NCI-H446 (cell line): ENCODE measurements at regions not wholly inside any gene's neighbourhood (a gene's known extent, or its start where the extent isn't known, plus 50 kb on each side); places are given as distances from the start of the nearest gene placed in this dataset.
A peak's percentile ranks its signal among the peaks of the same experiment; 100 is the strongest.

Experiments used
- DNase-seq, 2 experiments: peaks; one replicate each; lab custom pipeline; 2025; lab: John Stamatoyannopoulos, UW

DNA sequence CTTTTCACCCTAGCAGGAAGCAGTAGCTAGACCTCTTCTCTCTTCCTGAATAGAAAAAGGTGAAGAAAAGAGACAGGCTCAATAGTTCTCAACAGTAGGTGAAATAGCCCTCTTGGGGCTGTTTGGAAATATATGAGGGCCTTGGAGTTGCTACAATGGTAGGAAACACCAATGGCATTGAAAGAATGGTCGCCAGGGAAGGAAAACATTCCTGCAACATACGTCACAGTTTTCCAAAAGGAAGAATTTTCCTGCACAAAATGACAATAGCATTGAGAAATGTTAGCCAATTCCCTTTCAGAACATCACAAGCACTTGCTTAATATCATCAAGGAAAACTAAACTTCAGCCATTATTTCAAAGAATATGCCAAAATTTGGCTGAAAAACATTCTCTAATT lies 484.5 kb downstream of the IGSF11 start:
- DNase-seq, result no peak

DNA sequence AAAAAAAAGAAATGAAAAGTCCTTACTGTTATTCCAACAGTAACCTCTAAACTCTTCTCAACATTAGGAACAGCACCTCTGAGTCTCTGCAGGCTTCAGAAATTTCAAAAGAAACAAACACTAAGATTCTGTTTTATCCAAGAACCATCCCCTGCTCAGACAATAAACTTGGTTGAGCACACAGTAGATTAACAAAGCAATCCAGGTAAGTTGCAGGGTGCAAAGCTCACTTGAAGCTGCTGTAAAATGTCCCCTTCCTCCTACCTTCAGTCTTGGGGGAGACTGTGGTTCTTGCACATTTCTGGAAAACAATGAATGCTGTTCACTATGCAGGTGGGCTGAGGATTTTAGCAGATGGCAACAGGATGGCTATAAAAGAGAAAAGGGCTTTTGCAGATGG lies 484.1 kb downstream of the IGSF11 start:
- no peak for DNase-seq

DNA sequence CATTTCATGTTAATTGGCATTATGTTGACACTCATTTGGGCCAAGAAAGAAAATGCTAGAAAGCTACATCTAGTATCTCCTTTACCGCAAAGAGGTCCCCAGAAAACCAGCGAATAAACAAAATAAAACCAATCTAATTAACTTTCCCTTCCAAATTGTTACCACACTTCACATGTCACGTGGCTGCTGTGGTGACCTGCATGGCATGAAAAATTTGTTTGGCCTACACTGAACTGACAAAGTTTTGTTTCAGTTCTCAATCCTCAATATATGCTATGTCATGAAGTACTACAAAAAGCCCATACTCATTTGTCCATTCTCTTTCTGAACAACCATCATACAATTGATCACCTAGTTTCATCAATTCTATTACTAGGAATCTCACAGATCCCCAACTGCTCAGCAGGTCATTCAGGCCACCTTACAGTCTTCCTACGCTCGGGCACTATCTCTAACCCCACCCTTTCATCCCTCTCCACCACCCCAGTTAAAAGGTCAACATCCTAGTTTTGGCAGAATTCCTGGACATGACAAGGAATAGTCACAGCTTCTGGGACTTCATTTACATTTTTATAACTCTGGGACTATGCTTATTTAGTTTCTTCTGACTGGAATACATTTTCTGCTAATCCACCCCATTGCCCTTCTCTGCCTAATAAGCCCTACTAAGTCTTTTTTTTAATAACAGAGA lies 480.4 kb downstream of the IGSF11 start:
- no peak for DNase-seq

DNA sequence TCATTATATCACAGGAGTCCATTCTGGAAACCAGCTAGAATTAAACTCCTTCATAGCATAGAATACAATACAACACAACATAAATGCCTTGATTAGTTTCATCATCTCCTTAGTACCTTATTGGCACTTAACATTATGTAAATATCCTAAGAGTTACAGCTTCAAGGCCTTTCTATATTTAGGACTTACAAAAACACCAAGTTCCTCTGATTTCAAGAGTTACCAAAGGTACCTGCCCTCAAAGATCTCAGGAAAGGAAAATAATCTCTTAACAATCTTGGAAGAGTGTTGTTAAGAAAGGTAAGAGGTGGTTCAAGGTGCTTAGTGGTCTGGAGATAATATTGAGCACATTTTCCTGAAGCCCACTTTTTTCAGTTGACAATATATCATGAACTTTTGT lies 477.7 kb downstream of the IGSF11 start:
- no peak for DNase-seq

DNA sequence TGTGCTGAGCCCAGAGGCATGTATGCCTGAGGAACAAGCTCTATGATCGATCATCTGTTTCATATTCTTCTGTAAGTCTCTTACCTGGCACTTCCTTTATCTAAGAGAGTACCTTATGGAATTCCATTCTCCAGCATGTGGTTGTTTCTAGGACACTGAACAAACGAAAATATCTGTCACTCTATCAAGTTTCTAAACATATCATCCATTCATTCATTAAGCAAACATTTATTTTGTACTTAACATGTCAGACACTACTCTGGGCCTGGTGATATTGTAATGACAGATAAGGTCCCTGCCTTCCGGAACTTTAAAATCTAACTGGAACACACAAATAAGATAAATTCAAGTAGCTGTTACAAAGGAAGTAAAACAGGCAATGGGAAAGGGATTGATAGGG lies 477.1 kb downstream of the IGSF11 start:
- DNase-seq, result no peak

DNA sequence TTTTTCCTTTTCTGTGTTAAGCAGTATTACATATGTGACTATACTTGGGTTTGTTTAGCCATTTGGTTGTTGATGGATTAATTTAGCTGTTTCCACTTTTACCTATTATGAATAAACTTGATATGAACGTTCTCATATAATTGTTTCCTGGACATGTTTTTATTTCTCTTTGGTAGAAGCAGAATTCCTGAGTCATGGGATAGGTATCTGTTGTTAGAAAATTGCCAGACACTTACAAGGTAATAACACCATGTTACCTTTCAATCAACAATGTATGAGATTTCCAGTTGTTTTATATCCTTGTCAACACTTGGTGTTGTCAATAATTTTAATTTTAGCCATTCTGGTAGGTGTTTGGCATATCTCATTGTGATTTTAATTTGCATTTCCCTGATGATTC lies 475.4 kb downstream of the IGSF11 start:
- no peak for DNase-seq

DNA sequence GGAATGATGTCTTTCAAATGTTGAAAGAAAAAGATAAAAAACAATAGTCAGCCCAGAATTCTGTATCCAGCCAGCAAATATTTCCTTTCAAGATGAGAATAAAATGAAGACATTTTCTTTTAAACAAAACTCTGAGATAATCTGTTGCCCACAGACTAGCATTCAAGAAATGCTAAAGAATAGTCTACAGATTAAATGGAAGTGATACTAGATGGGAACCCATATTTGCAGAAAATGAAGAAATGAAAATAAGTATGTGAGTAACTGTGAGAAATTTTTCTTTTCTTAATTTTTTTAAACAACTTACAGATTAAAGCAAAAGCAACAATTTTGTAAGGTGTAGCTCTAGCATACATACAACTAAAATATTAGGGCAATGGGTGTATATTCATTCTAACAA lies 469.8 kb downstream of the IGSF11 start:
- no peak for DNase-seq

DNA sequence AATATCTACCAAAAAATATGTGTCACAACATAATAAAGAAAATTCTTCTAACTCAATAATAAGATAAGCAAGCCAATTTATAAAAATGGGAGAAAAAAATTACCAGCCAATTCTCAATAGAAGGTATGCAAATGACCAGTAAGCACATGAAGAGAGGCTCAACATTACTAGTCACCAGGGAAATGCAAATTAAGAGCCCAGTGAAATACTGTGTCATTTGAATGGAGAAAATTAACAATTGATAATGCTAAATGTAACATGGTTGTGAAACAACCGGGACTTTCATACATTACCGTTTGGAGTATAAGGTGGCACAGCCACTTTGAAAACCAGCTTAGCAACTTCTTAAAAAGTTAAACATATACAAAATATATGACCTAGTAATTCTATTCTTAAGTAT lies 460.7 kb downstream of the IGSF11 start:
- no peak for DNase-seq

DNA sequence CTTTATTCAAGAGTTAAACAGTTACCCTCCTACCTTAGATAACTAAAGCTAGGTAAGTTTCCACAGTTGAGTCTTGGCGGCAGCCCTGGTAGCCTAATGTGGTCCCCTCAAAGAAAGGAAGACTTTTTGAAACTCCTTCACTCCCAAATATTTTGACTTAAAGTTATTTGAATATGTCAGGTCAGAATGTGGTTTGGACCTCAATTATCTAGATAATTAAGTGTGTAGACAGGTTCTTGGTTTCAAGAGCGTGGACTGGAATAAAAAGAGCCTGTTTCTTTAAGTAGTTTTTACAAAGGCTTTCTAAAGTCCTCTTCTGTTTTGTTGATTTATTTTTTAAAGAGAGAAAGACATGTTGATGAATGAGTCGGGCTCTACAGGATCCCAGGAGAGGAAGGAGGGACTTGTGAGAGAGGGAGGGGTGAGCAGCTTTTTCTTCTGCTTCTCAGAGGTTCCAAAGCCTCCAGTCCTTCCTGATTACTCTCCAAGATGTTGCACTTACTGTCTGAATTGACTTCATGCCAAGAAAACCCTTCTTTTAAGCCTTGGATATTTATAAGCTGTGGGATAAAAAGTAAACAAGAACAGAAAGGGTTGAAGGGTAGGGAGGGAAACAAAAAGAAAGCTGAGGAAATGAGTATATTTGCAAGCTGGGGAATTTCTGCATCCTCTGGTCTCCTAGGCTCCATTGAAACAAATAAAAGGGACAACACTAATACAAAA lies 457.4 kb downstream of the IGSF11 start:
- DNase-seq, result no peak

DNA sequence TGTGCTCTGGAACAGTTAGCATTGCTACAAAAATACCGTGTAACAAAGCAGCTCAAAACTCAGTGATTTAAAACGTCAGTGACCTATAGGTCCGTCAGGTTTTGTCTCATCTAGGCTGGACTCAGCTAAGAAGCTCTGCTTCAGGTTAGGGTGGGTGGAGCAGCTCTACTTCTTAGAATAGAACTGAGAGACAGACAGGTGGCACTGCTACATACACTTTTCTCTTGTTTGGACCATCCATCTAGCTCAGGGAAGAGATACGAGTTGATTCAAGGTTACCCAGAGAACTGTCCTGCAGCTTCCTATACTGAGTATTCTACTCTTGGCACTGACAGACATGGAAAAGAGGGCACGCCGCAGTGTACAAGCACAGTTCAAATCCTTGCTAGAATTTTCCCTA lies 456.1 kb downstream of the IGSF11 start:
- no peak for DNase-seq

DNA sequence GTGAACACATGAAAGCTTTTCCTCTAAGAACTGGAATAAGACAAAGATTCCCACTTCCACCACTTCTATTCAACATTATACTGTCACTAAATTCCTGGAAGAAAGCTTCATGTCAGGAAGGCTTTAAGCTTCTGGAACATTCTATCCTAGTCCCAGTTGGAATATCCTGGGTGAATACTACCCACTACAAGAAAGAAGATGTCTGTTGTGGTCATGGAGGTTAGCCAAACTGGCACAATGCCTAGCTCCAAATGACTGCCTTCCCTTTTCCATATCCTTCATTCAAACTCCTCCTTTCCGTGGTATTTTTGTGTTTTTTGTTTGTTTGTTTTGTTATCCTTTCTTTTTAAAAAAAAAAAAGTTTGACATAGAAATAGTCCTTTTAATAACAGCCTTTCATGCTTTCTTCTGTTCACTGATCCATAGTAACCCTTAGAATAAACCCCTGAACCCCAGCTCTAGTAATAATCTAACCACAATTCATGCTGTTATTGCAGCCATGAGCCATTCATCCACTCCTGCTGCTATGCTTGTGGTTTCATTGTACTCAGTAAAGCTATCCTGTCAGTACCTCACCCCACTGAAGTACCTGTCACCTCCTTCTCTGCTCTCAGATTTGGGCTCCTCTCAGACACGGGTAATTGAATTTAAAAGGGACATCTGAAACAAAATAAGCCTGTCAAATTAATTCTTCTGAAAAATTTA lies 447.5 kb downstream of the IGSF11 start:
- DNase-seq, result no peak

DNA sequence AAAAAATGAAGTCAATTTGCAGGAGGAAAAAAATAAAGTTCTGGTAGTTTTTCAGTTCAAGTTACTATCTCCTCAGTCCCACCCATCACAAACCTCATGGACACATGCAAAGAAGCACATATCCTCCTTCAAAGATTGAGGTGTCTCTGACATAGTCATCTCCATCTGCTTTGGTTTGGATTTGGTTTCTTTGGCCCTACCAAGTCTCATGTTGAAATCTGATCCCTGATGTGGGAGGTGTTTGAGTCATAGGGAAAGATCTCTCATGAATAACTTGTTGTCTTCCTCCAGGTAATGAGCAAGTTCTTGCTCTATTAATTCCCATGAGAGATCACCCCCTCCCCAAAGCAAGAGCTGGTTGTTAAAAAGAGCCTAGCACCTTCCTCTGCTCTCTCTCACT lies 446.8 kb downstream of the IGSF11 start:
- DNase-seq, result no peak

DNA sequence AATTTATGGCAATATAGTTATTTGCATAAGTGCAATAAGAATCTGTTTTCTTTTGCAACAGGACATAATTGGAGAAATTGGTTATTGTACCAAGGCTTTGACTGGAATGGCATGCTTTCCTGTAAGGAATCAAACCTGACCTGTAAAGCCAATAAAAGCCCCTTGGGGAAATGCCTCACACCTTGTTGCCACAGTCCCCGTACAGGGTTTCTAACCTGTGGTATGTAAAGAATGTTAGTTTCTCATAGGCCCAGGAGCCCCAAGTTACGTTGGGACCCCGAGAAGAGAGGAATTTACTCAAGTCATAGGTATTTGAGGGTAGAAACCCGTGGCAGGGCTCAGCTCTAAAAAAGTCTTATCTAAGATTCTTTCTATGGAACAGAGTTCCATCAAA lies 441.4 kb downstream of the IGSF11 start:
- no peak for DNase-seq

DNA sequence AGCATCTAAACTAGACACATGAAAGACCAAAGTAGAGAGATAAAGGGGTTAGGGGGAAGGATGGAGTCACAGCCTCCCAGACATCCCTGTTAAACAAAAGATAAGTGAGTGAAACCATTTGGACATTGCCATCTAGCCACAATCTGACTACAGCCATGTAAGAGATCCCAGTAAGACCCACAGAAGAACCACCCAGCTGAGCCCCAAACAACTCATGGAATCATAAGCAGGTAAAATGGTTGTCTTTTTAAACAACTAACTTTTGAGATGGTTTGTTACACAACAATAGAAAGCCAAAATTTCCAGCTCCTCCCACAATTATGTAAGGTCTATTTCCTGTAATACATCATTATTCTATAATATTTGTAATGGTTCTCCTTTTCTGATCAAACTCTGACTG lies 437.5 kb downstream of the IGSF11 start:
- DNase-seq, result no peak

DNA sequence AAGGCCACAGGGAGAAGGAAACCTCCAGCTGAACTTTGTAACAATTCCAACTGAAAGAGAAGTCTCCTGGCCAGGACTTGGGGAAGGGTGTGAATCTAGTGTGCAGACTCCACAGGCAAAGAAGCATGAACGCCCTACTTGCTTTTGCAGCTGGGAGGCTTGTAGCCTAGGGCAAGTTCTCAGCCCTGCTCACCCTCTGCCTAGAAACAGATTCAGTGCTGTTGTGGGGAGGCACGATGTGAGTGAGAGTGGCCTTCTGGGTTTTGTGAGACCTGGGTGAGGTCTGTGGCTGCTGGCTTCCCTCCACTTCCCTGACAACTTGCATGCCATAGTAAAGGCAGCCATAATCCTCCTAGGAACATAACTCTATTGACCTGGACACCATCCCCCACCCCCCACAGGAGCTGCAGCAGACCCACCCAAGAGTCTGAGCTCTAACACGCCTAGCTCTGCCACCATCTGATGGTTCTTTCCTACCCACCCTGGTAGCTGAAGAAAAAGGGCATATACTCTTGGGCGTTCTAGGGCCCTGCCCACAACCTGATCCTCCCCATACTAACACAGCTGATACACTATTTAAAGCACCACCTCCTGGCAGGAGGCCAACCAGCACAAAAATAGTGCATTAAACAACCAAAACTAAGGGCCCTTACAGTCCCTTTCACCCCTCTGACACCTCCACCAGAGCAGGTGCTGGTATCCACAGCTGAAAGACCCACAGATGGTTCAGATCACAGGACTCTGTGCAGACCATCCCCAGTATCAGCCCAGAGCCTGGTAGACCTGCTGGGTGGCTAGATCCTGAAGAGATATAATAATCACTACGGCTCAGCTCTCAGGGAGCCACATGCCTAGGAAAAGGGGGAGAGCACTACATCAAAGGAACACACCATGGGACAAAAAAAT lies 426.5 kb downstream of the IGSF11 start:
- DNase-seq, result no peak

DNA sequence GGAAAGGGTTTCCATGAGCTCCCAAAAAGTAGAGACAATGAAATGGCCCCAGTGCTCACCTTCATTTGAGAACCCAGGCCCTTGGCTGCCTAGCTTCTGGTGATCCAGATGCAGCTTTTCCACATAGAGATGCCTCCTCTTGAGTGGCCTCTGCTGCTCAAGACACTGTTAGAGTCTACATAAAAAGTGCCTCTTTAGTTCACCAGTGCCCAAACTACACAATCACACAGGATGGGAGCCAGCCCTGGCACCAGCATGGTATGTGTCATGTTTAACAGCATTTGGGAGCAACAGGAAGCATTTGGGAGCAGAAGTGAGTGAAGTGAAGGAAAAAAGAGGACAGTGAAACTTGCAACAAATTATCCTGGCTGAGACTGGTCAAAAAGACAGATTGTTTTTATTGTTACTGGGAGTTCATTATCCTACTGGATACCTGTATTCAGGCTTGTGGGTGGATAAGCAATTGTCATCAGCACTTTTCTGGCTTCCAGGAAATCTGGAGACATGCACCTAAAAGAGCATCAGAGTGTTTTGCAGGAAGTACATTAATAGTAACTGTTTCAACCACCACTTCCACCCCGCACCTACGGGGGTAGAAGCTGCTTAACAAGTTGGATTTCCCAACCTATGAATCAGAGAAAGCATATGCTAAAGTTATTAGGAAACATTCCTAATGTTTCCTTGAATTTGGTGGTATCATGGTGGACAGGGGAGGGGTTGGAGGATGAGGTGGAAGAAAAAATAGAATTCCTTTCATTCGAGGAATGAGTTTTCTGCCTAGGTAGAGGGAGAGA lies 416.2 kb downstream of the IGSF11 start:
- DNase-seq, result no peak

DNA sequence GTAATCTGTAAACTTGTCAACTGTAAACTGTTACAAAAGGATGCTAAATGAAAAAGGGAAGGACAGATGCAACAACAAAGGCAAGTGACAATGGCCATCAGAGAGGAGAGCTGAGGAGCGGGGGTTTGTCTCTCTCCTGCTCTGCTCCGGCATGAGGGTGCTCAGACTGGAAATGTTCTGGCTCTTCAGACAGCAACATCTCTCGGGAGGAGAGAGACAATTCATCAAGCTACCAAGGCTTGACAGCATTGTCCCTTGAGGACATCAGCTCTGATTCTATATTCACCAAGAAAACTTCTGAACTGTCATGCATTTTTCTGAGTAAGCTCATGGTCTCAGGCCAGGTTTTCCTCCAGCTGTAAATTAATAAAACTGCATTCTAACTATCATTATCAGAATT lies 408.2 kb downstream of the IGSF11 start:
- no peak for DNase-seq

DNA sequence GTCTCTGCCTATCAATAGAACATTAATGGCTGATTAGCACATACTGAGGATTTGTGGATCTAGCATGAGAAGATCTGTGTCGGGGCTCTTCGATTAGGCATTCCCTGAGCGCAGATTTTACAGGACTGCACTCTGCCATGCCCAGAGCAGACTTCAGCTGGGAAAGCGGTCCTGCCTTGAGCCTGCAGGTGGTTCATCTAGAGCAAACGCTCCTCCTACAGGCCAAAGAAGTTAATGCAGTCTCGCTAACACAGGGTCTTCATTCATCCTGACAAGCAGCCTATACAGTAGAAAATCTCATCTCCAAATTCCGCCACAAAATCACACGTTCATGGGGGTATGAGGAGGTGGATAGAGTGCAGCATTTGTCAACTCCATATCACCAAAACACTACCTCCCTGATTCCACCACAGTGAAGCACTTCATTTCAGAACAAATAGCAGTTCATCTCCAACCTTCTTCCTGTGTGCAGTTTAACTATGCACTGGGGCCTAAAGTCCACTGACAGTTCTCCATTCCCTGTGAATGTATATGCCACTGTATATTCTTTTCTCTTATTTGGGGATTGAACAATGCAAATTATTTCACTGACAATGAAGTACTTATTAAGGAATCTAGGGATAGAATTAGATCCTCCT lies 405.8 kb downstream of the IGSF11 start:
- peak; percentile 68 to 85 for DNase-seq

DNA sequence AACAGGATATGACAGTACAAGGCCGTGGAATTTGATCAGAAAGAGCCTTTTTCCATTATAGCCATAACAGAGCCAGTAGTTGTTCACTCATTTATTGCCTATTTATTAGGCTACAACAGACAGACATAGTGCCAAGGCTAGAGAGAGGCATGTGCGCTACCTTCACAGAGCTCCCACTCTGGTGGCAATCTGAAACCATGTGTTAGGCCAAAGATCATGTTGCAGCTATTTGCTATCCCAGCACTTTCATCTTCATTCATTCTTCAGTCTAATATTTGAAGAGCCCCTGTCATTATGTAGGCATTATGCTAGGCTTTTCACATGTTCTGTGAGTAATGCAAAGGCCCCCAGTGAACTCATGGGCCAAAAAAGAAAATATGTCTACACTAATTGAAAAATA lies 404.8 kb downstream of the IGSF11 start:
- no peak for DNase-seq

DNA sequence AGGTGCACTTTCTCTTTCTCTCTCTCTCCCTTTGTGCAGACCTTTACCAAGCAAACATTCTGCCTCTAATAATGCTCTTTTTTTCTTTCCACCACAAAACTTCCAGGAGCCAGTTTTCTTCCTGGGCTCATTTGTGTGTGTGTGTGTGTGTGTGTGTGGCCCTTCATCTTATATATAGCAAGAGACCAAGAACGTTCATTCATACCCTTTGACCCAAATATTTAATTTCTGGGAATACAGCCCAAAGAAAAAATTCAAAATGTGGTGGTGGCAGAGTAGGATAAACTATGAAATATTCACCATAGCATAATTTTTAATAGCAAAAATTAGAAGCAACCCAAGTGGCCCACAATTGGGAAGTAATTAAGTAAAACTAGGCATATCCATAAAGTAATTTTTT lies 398.9 kb downstream of the IGSF11 start:
- no peak for DNase-seq

DNA sequence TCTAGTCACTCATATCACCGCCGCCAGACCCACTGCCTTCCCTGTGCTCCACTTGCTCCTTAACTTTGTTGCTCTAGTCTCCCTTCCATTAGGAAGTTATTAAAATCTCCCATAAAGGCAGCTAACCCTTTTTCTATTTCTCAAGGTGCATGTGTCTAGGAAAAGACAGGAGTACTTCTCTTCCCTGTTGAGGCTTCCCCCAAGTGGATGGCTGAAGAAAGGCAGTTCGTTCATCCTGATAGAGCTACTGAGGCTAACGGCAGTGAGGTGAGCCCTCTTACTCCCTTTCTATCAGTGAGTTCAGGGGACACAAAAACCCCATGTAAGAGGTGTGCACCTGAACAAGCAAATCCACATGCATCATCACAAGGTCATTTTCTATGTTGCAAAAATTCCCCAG lies 397.8 kb downstream of the IGSF11 start:
- DNase-seq, result peak in 1 of 2 experiments; percentile 38
